ENCODE measurements at regions not wholly inside any gene's neighbourhood (a gene's known extent, or its start where the extent isn't known, plus 50 kb on each side); places are given as distances from the start of the nearest gene placed in this dataset.

DNA sequence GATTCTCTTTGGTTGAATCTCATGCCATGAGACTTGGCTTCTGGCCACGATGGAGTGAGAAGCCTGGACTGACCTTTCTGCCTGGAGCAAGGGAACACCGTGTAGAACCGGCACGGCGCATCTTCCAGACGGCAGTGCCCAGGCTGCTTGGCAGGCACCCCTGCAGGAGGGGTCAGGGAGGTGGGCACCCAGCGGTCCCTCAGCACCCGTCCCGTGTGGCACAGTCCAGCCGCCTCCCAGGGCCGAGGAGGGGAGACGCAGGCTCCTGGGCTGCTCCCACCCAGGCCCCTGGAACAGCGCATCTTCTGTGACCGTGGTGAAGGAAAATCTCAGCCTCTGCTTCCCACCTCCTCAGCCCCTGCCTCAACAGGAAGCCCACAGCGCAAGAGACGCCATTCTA is 95.7 kb downstream of the CMPK2 start:
- H3K27ac ChIP-seq (ENCODE audit: insufficient read length, low read depth, low read length) = no peak overlapping the region
- Mint-ChIP-seq H3K27me3 (ENCODE audit: low read depth) (peaks cover 6% of the 10 kb centered on the region), H3K4me1 (peaks cover 23 to 34% of the 10 kb centered on the region in 2 experiments), H3K9me3 (0 out of 5 replicates have a peak, but pooled peaks cover 0 to under 1% of the 10 kb centered on the region in 2 experiments), H3K27ac (no peak overlapping the region), H3K36me3 (ENCODE audit: insufficient read depth in 1 of 3, low read depth in 3 of 3) (peaks cover 0 to 5% (median 3%) of the 10 kb centered on the region in 3 experiments; a peak in 1 of 7 replicates), H3K4me3 (no peak overlapping the region)
- H3K79me1 ChIP-seq (ENCODE audit: insufficient read depth, low read depth, low read length, poor library complexity, severe bottlenecking) = no peaks in the 10 kb centered on the region
- no peaks in the 10 kb centered on the region for H3K79me2 ChIP-seq (ENCODE audit: insufficient read depth, low read length)
- whole genome bisulfite sequencing (ENCODE audit: extremely low coverage, insufficient read length, low lambda C conversion rate) = no CpG with 5 or more reads among the region's 16 CpGs
- H4K91ac ChIP-seq (ENCODE audit: insufficient read length, low read depth, low read length) = no peak overlapping the region
- H3K56ac ChIP-seq (ENCODE audit: insufficient read length, low read depth, low read length) = no peak overlapping the region
- H3K27me3 ChIP-seq (ENCODE audit: insufficient read depth, low read length) = no peaks in the 10 kb centered on the region
- H2BK12ac ChIP-seq (ENCODE audit: insufficient read length, low read depth, low read length) = no peak overlapping the region
- no peak overlapping the region for H2BK120ac ChIP-seq (ENCODE audit: low read depth, low read length, poor library complexity, severe bottlenecking)
- no peaks in the 10 kb centered on the region for H3K23me2 ChIP-seq (ENCODE audit: insufficient read length, low read depth, low read length, poor library complexity, severe bottlenecking)
- H4K20me1 ChIP-seq (ENCODE audit: control insufficient read depth, insufficient read depth, insufficient read length) = no peaks in the 10 kb centered on the region
- H3K4me2 ChIP-seq (ENCODE audit: insufficient read depth, insufficient read length, low read length) = no peak overlapping the region
- no peak overlapping the region for H2BK5ac ChIP-seq (ENCODE audit: insufficient read length, low read length)
- H3K14ac ChIP-seq (ENCODE audit: insufficient read depth, low read length) = no peak overlapping the region; the same call in 1 of the 2 replicates
- no peak overlapping the region for H3T11ph ChIP-seq (ENCODE audit: low read length)
- no peak overlapping the region for H3K4ac ChIP-seq (ENCODE audit: low read depth, low read length)
- no peaks in the 10 kb centered on the region for H3K9me3 ChIP-seq (ENCODE audit: control insufficient read depth, low read depth, low read length)
- H2BK15ac ChIP-seq (ENCODE audit: low read depth, low read length) = no peak overlapping the region
- H2AK5ac ChIP-seq (ENCODE audit: insufficient read length, low read length) = no peak overlapping the region
- H2AFZ ChIP-seq (ENCODE audit: low read length) = no peak overlapping the region
- no peak for DNase-seq
- no peak overlapping the region for H4K5ac ChIP-seq (ENCODE audit: insufficient read length, low read depth, low read length)
- H3K23ac ChIP-seq (ENCODE audit: insufficient read length, low read depth, low read length) = no peak overlapping the region
- H3K4me1 ChIP-seq (ENCODE audit: insufficient read depth, low read length) = peaks cover 4% of the 10 kb centered on the region; the same call in 1 of the 2 replicates
- no peak overlapping the region for H3K18ac ChIP-seq (ENCODE audit: insufficient read length, low read depth, low read length)
- no peak overlapping the region for H4K8ac ChIP-seq (replicated peaks; ENCODE audit: insufficient read length, low read depth, low read length)
- H2BK20ac ChIP-seq (ENCODE audit: low read depth, low read length, poor library complexity, severe bottlenecking) = no peak overlapping the region
- TF ChIP-seq, protein P1, sequence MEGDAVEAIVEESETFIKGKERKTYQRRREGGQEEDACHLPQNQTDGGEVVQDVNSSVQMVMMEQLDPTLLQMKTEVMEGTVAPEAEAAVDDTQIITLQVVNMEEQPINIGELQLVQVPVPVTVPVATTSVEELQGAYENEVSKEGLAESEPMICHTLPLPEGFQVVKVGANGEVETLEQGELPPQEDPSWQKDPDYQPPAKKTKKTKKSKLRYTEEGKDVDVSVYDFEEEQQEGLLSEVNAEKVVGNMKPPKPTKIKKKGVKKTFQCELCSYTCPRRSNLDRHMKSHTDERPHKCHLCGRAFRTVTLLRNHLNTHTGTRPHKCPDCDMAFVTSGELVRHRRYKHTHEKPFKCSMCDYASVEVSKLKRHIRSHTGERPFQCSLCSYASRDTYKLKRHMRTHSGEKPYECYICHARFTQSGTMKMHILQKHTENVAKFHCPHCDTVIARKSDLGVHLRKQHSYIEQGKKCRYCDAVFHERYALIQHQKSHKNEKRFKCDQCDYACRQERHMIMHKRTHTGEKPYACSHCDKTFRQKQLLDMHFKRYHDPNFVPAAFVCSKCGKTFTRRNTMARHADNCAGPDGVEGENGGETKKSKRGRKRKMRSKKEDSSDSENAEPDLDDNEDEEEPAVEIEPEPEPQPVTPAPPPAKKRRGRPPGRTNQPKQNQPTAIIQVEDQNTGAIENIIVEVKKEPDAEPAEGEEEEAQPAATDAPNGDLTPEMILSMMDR (conservative IDR thresholded peaks at IDR 0.05) = no peak
- H3K9ac ChIP-seq (ENCODE audit: extremely low read depth, insufficient read length, low read length) = no peak overlapping the region

Data from H9 (cell line).